ENCODE measurements at regions not wholly inside any gene's neighbourhood (a gene's known extent, or its start where the extent isn't known, plus 50 kb on each side); places are given as distances from the start of the nearest gene placed in this dataset.

GRCh38 chr2:62291052-62291451 is 95.1 kb downstream of the B3GNT2 start:
- no peak for TF ChIP-seq POLR2AphosphoS5 (IDR thresholded peaks at IDR 0.05; ENCODE audit: insufficient read depth in 1 of 2, low read depth in 1 of 2)
- no peak for TF ChIP-seq POLR2A (IDR thresholded peaks at IDR 0.05)
